ENCODE measurements at regions not wholly inside any gene's neighbourhood (a gene's known extent, or its start where the extent isn't known, plus 50 kb on each side); places are given as distances from the start of the nearest gene placed in this dataset.

DNA sequence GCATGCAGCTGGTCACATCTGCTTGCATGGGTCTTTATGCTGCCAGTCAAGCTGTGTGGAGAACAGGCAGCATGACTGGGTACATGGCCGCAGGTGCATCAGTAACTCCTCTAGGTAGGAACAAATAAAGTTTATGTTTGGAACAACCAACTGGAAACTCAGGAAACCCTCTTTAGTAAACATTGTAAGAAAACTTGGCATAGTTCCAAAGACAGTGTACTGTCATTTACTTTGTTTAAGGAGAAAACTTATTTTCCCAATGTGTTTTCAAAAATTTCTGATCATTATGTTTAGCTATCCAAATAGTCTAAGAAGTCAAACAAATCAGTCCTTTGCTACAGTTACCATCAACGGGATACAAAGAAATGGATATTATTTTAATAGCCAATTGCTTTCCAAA lies 386.0 kb downstream of the CHSY3 start:
- no peak for DNase-seq

DNA sequence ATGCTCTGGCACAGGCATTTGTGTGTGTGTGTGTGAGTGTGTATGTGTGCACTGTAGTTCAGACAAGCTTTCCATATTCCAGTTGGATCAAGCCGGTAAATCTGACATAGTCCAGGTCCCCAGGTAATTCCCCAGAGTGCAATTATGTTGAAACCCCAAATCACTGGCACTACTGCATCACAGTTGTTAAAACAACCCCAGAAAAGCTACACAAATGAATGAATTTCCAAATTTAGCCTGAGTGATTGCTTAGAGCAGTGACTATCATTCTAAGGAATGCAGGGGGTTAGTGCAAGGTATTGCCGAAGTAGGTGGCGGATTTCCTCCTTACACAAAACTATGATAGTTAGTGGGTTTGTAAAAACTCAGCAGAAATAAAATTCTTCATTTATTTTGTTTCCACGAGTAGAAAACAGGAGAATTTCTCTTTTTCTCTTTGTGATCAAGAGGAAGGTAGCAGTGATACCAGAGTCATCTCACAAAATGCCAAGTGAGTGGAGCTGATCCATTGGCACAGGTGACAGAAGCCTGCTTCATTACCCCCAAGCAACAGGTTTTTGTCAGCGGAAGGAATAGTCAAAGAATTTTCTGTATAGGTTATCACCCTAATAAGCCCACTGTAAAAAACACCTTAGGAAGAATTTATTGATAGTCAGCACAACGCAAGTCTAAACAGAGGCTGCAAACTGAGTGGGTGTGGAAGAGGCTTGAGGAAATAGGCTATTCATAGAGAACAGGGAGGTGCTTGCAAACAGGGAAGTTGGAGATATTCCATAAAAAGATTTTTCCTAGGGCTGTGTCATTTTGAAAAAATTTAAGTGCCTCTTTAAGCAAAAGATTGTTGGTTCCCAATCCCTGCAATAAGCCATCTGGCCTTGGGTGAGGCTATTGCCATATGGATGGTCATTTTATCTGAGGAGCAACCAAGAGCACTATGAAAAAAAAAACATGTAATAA lies 385.1 kb downstream of the CHSY3 start:
- DNase-seq = no peak

DNA sequence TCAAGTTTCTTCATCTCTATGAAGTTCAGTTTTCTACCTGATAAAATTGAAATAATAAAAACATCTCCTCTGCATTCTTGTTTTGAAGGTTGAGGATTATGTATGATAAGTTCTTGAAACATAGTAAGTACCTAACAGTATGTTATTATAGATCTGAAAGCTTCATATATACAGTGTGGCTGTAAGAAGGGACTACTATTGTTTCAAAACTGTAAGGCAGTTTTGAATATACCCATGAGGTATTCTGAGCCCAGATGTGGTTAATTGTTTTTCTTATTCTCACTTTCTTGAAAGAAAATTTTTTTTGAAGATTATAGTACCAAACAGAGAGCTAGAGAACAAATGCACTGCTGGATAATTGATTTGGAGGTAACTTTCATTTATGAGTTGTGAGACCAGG lies 383.2 kb downstream of the CHSY3 start:
- no peak for DNase-seq

DNA sequence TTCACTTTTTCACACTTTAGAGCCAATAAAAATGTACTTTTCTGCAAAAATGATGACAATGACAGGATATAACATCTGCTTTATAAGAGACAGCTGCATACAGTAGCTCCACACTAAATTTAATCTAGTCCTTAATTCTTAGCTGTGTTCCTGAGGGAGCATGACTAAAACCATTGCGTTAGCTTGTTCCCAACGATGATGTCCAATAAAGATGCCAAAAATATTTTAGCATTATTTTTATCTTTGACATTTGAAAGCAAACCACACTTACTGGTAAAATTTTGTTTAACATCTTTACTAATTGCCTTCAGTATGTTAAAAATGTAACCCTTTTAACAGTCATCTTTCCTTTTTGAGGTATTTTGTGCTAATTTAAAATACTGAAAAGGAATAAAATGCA lies 382.7 kb downstream of the CHSY3 start:
- no peak for DNase-seq

DNA sequence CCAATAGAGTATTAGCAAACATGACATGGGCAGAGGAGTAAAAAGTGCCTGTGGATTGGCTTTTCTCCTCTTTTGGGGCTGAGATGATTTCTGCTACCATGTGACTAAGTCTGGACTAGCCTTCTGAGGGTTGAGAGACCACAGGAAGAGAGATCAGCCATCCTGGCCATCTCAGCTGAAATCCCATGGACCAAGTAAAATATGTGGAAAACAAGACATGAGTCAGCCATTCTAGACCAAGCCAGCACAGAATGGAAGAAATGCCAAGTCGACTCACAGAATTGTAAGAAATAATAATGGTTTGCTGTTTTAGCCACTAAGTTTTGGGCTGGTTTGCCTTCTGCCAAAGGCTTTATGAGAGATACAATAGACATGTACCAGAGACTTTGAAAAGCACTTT lies 377.8 kb downstream of the CHSY3 start:
- DNase-seq = no peak

DNA sequence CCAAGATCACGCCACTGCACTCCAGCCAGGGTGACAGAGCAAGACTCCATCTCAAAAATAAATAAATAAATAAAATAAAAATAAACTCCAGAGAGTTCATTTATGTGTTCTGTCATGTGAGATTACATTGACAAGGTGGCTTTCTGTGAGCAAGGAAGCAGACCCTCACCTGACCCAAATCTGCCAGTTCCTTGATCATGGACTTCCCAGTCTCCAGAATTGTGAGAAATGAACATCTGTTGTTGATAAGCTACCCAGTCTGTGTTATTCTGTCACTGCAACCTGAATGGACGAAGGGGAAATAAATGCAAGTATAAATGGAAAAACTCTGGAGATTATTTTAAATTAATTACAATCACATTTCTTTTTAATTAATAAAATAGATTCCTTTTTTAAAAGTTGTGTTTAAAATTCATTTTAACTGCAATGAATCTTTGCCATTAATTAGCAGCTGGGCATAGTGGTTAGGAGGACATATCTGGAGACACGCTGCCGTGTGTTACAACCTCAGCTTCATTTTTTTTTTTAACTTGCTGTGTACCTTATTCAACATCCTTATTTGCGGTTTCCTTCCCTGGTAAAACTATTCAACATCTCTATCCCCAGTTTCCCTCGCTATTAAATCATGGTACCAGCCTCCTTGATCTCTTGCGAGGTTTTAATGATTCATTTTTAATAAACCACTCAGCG lies 376.4 kb downstream of the CHSY3 start:
- DNase-seq = no peak

- DNase-seq = no peak
These were observed 375.1 kb downstream of the CHSY3 start for GRCh38 chr5:130279386-130279785.

GRCh38 chr5:130278136-130278535 lies 373.9 kb downstream of the CHSY3 start:
- DNase-seq = no peak

DNA sequence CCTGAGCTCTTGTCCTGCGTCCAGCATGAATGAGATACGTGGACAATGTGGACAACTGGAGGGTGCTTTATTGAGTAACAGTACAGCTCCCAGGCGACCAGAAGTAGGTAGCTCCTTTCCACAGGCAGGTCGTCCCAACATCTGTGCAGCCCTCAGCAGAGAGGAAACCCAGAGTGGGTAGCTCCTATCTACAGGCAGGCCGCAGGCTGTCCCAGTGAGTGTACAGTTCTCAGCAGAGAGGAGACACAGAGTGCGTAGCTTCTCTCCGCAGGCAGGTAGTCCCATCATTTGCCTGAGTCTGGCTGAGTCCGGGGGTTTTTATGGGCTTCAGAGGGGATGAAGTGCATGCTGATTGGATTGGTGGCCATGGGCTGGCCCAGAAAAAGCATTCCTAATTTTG lies 373.3 kb downstream of the CHSY3 start:
- no peak for DNase-seq

DNA sequence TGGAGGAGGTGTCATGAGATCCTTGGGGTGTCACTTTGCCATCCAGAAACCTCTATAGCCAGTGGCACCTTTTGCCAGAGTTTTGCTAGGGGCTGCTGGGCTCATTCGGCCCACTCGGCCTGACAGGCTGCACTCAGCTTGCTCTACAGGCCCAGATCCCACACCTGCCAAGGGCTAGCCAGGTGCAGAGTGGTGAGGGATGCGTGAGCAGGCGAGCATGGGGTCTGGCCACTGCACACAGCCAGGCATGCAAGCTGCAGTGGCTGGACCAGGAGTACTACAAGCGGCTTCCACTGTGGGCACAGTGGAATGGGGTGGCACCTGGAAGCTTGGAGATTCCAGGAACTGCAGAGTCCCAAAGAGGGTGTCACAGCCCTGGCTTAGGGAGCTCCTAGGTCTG lies 372.7 kb downstream of the CHSY3 start:
- no peak for DNase-seq

DNA sequence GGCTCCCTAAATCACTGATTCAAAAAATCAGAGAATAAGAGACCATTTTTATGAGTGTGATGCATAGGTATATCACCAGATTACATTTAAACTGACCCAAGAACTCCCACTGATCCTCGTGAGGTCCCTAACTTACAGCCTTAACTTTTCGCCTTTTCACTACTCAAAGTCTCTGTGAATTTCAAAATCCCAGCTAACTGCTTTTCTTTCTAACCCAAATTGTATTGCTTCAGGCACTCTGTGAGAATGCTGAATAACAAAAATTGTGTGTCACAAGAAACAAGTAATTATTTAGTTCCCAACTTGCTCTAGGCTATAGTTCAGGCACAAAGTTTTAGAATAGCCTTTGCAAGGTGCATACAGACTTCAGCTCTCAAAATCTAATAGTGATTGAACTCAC lies 368.6 kb downstream of the CHSY3 start:
- no peak for DNase-seq

- no peak for DNase-seq
These were observed 366.5 kb downstream of the CHSY3 start for GRCh38 chr5:130270786-130271185.

- no peak for DNase-seq
These were observed 364.2 kb downstream of the CHSY3 start for GRCh38 chr5:130268489-130268888.

DNA sequence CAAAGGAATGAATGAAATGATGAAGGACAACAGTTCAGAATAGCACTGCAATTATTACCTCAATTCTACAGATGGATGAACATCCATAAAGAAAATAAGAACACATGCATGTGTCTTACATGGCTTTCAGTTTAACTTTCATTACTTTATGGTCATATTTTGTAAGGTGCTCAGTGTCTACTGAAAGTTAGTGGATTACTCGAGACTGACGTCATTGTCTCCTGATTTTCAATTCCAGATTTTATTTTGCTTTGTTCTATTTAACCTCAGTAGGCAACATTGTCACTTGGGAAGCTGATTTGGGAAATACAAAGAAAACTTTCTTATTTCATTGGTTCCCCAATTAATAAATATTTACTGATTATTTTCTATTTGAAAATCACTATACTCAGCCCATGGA lies 363.7 kb downstream of the CHSY3 start:
- no peak for DNase-seq

DNA sequence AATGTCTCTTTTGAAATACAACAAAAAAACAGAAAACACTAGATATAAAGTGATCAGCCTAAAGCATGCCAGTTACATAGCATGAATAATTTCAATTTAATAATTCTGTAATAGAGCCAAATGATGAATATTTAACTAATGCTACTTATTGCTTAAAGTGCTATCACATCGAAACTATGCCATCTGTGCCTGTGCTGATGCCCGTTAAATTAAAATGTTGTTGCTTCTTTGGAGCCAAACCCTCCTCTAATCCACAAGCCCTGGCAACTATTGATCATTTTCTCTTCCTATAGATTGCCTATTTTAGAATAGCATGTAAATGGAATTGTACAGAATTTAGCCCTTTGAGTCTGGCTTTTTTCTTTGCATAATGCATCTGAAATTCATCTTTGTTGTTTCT lies 356.2 kb downstream of the CHSY3 start:
- DNase-seq = no peak

- DNase-seq = no peak
These were observed 347.7 kb downstream of the CHSY3 start for GRCh38 chr5:130251931-130252330.

- DNase-seq = no peak
These were observed 339.4 kb downstream of the CHSY3 start for GRCh38 chr5:130243641-130244040.

GRCh38 chr5:130237721-130238120 lies 333.5 kb downstream of the CHSY3 start:
- DNase-seq = no peak
